Omental fat pad (tissue), 3 donors: ENCODE measurements at regions not wholly inside any gene's neighbourhood (a gene's known extent, or its start where the extent isn't known, plus 50 kb on each side); places are given as distances from the start of the nearest gene placed in this dataset.
"Not testable (repeated sequence)": the region's sequence is repeated elsewhere in the genome, so short reads cannot be mapped to it uniquely, and the experiment has no call there.

Source experiments
- ATAC-seq: fragments of 150-250 bp; one replicate; pipeline ENCODE4 v1.9.1; 2016; ENCODE audit warnings: mild to moderate bottlenecking, moderate library complexity; ENCODE audit not compliant: low FRiP score
- DNase-seq: peaks from one replicate; pipeline ENCODE4 v3.0.0-alpha.2; 2019; ENCODE audit warnings: low spot score
- CTCF ChIP-seq, 3 donors: fragments of 450-650 bp; IDR thresholded peaks; one replicate each; pipeline ENCODE4 v1.5.1; 2016 to 2017; ENCODE audit warnings: antibody characterized with exemption in 3 of 3, mild to moderate bottlenecking in 3 of 3, moderate library complexity in 2 of 3

- no peak for ATAC-seq
- DNase-seq: no peak
- TF ChIP-seq CTCF (IDR thresholded peaks at IDR 0.05): no peak
These were observed 220.5 kb downstream of the KLF6 start for GRCh38 chr10:3564346-3565002.

DNA sequence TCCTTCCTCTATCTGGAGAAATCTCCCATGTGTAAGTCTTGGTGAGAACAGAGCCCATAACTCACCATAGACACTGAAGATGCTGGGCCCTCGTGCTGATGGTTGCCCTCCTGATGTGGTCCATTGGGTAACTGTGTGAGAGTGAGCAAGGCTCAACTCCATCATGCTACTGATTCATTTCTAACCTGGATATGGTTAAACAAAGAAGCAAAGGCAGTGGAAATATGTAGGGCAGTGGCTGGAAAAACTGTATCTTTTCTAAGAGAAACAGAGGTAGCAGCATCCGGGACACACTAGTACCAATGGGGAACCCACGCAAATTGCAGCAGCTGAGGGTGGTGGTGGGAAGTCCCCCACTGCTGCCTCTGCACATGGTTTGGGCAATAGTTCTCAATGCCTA lies 221.7 kb downstream of the KLF6 start:
- ATAC-seq: no peak
- DNase-seq: no peak
- TF ChIP-seq CTCF (IDR thresholded peaks at IDR 0.05): no peak

GRCh38 chr10:3560628-3561027 lies 224.4 kb downstream of the KLF6 start:
- not testable (repeated sequence) for ATAC-seq

GRCh38 chr10:3559527-3559926 lies 225.5 kb downstream of the KLF6 start:
- no peak for DNase-seq
- ATAC-seq: no peak
- no peak for TF ChIP-seq CTCF (IDR thresholded peaks at IDR 0.05)

More at GRCh38 chr10:3560628-3561027, 224.4 kb downstream of the KLF6 start:
- not testable (repeated sequence) for DNase-seq

DNA sequence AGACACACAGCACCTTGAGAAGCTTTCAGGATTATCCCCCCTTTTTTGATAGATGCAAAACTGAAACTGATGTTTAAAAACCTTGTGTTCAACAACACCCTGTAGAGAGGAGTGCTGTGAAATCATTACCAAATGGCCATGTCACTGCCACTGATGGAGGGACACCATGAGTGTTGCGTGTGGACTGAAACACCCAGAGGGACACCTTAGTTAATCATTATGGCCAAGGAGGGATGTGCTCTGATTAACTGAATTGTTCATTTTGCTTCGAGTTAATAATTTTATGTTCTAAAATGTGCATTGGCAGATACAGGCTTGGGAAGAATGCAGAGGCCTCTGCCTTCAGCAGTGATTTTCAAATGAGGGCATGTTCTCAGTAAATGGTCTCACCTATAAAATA lies 226.0 kb downstream of the KLF6 start:
- no peak for TF ChIP-seq CTCF (IDR thresholded peaks at IDR 0.05)
- ATAC-seq: no peak
- no peak for DNase-seq

DNA sequence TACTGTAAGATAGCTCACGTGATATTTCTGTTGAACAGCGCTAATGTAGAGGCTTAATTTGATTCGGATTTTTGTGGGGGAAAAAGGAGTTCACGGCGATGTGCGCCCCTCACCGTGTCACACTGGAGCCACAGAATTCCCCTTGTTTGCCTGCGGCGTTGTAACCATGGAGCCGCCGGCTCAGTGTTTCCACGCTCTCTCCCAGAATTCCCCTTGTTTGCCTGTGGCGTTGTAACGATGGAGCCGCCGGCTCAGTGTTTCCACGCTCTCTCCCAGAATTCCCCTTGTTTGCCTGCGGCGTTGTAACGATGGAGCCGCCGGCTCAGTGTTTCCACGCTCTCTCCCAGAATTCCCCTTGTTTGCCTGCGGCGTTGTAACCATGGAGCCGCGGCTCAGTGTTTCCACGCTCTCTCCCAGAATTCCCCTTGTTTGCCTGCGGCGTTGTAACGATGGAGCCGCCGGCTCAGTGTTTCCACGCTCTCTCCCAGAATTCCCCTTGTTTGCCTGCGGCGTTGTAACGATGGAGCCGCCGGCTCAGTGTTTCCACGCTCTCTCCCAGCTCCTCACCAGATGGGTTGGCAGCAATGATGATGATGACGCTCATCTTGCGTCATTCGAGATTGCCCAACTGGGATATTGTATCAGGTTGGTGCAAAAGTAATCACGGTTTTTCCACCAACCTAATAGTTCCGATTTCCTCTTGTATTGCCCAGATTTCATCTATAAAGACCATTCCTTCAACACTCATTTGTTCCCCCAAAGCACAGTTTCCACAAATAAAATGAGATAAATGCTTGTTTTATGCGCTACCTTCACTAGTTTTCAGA lies 228.6 kb downstream of the KLF6 start:
- ATAC-seq: not testable (repeated sequence)

DNA sequence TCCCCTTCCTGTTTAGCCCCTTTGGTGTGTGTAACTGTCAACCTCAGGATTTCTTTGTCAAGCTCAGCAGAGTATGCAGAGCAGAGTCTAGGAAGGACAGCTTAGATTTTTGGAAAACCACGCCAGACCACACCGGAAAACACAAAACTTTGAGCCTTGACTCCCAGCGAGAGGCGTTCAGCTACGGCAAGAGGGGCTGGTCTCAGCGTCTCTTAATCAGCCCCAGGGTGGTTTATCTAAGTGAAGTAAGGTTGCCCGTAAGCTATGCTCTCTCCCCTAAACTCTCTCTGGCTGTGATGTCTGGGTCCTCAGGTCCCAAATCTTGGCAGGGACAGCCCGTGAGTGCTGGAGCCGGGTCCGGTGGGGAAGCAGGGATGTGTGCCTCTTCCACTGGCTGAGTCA lies 230.9 kb downstream of the KLF6 start:
- no peak for ATAC-seq
- TF ChIP-seq CTCF (IDR thresholded peaks at IDR 0.05): no peak
- no peak for DNase-seq

More for the DNA sequence above, 228.6 kb downstream of the KLF6 start:
- peak; percentile 50 for DNase-seq

DNA sequence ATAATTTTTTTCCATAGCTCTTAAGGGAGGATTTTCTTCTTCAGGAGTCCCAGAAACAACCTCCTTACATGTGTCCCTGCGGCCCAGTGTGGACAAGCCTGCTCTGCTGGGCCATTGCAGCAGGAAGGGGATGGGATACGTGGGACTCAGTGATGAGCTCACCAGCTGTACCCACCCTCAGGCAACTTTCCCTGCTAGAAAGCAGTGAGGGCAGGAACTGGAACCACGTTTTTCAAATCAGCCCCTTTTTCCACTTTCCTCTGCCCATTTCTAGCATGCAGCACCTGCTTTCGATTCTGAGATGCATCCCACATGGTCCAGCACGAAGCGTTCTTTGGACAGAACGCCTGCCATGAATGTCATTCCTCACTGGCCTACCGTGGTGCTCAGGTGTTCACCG lies 232.7 kb downstream of the KLF6 start:
- ATAC-seq (no peak), DNase-seq (no peak)
- no peak for TF ChIP-seq CTCF (IDR thresholded peaks at IDR 0.05)
